Endothelial cell of umbilical vein (primary cell): ENCODE measurements at regions not wholly inside any gene's neighbourhood (a gene's known extent, or its start where the extent isn't known, plus 50 kb on each side); places are given as distances from the start of the nearest gene placed in this dataset.

ENCODE experiments used
- BruUV-seq: library from RNA; stranded (reverse); fragments of 400-500 nt; replicated peaks from 2 replicates; lab custom pipeline; 2021; lab: Mats Ljungman, UMichigan
- CTCF ChIA-PET: fragments of 300-600, 350-600 bp; sonication (Branson Sonifier 250); formaldehyde crosslinking; loops from one replicate; lab custom pipeline; 2021; ENCODE audit warnings: antibody characterized with exemption, inconsistent platforms; lab: Charles Lee
- POLR2A ChIA-PET: fragments of 300-600, 350-600 bp; sonication (Branson Sonifier 250); formaldehyde crosslinking; loops from one replicate; lab custom pipeline; 2021; ENCODE audit warnings: antibody characterized with exemption, inconsistent platforms; lab: Charles Lee
- DNase-seq: peaks from one replicate; pipeline ENCODE4 v3.0.0-alpha.2; 2011; ENCODE audit warnings: low read depth, low spot score
- FAIRE-seq: peaks from 2 replicates; lab custom pipeline; 2011; peaks lifted over from hg19 to GRCh38; lab: Jason Lieb, UNC
- H2AFZ ChIP-seq: 2 replicates; pipeline ENCODE4 v1.6.0; 2012; ENCODE audit warnings: low read depth, low read length, control low read depth, inconsistent platforms
- H3K27ac ChIP-seq: 2 replicates; pipeline ENCODE4 v1.5.1; 2011; ENCODE audit warnings: low read depth, mild to moderate bottlenecking, control low read depth, low read length, moderate library complexity; ENCODE audit not compliant: insufficient read depth
- H3K27me3 ChIP-seq, 2 experiments: 2 replicates each; pipeline versions ENCODE4 v1.6.0 to v1.6.1; 2011; ENCODE audit warnings: low read length in 2 of 2, mixed read lengths in 1 of 2; ENCODE audit not compliant: control insufficient read depth in 2 of 2, insufficient read depth in 2 of 2
- H3K36me3 ChIP-seq, 2 experiments: 2 replicates in 1 of 2; 3 replicates in 1 of 2; pipeline ENCODE4 v1.5.1; 2011; ENCODE audit warnings: low read length in 2 of 2, mild to moderate bottlenecking in 1 of 2, moderate library complexity in 1 of 2; ENCODE audit not compliant: control insufficient read depth in 2 of 2, insufficient read depth in 2 of 2; ENCODE audit errors: extremely low read depth in 1 of 2
- H3K4me1 ChIP-seq: 3 replicates; pipeline ENCODE4 v1.5.1; 2011; ENCODE audit warnings: mild to moderate bottlenecking, low read length; ENCODE audit not compliant: control insufficient read depth, insufficient read depth; ENCODE audit errors: extremely low read depth
- H3K4me2 ChIP-seq: 2 replicates; pipeline ENCODE4 v1.6.1; 2011; ENCODE audit warnings: low read length, control low read depth, mixed read lengths; ENCODE audit not compliant: insufficient read depth
- H3K4me3 ChIP-seq, 3 experiments: fragments of 200-600 bp in 1 of 3; sonication (generic), shearing (Covaris generic) in 1 of 3; replicated peaks in 1 of 3; 2 replicates each; pipeline ENCODE4 v1.5.1; 2011 to 2016; ENCODE audit warnings: control low read depth in 3 of 3, low read length in 3 of 3, mild to moderate bottlenecking in 2 of 3, inconsistent platforms in 1 of 3, low read depth in 1 of 3, moderate library complexity in 1 of 3; ENCODE audit not compliant: insufficient read depth in 1 of 3
- H3K79me2 ChIP-seq: 2 replicates; pipeline ENCODE4 v1.6.0; 2012; ENCODE audit warnings: low read length, inconsistent platforms; ENCODE audit not compliant: control insufficient read depth, insufficient read depth
- H3K9ac ChIP-seq: replicated peaks from 2 replicates; pipeline ENCODE3; 2011; ENCODE audit warnings: low read length, control low read depth; ENCODE audit not compliant: insufficient read depth; ENCODE audit errors: extremely low read depth
- H3K9me1 ChIP-seq: replicated peaks from 3 replicates; pipeline ENCODE4 v1.6.0; 2011; ENCODE audit warnings: mild to moderate bottlenecking, low read length; ENCODE audit not compliant: control insufficient read depth, insufficient read depth; ENCODE audit errors: extremely low read depth
- H3K9me3 ChIP-seq: replicated peaks from 2 replicates; pipeline ENCODE4 v1.5.1; 2012; ENCODE audit warnings: low read length, inconsistent platforms; ENCODE audit not compliant: control insufficient read depth, insufficient read depth
- H4K20me1 ChIP-seq: replicated peaks from 2 replicates; pipeline ENCODE3; 2011; ENCODE audit warnings: mild to moderate bottlenecking, low read length; ENCODE audit not compliant: control insufficient read depth, insufficient read depth; ENCODE audit errors: extremely low read depth
- EZH2 ChIP-seq: IDR thresholded peaks from 2 replicates; pipeline ENCODE4 v1.6.1; 2012; ENCODE audit warnings: borderline replicate concordance, low read depth, mild to moderate bottlenecking, moderate library complexity, low read length, inconsistent platforms; ENCODE audit not compliant: severe bottlenecking
- FOS ChIP-seq: IDR thresholded peaks from 2 replicates; pipeline ENCODE4 v1.6.1; 2011; ENCODE audit warnings: mild to moderate bottlenecking, low read length, moderate library complexity, borderline replicate concordance; ENCODE audit not compliant: insufficient read depth
- GATA2 ChIP-seq: IDR thresholded peaks from 2 replicates; pipeline ENCODE4 v1.7.0; 2011; ENCODE audit warnings: low read depth, mild to moderate bottlenecking, moderate library complexity, mixed read lengths, low read length; ENCODE audit not compliant: insufficient read length, insufficient read depth
- JUN ChIP-seq: IDR thresholded peaks from 2 replicates; pipeline ENCODE4 v1.6.1; 2011; ENCODE audit warnings: borderline replicate concordance, low read depth; ENCODE audit not compliant: insufficient read length, insufficient read depth
- MYC ChIP-seq: IDR thresholded peaks from one replicate; pipeline ENCODE4 v1.6.1; 2011; ENCODE audit warnings: mild to moderate bottlenecking, low read depth, low read length
- POLR2A ChIP-seq: IDR thresholded peaks from 2 replicates; pipeline ENCODE4 v1.6.1; 2012; ENCODE audit warnings: low read depth, mild to moderate bottlenecking, control low read depth, low read length
- dilution Hi-C: fragments of 300-500 bp; cut with MboI; formaldehyde crosslinking; loops from one replicate; pipeline ENCODE4 v1.15.0; 2019; ENCODE audit warnings: low sequenced_read_pairs; ENCODE audit not compliant: extremely low pct_ligation_motif_present
- intact Hi-C: fragments of 100-400 bp; cut with micrococcal nuclease; formaldehyde crosslinking; loops from one replicate; pipeline ENCODE4 v1.10.0; 2022

GRCh38 chr2:15066138-15066537 lies 433.6 kb downstream of the LRATD1 start:
- ChIA-PET POLR2A (no interaction called here), CTCF (no interaction called here)
- Histone ChIP-seq H3K4me3 (no peak overlapping the region), H3K27ac (no peak overlapping the region), H3K79me2 (no peaks in the 10 kb centered on the region), H3K4me2 (no peak overlapping the region), H2AFZ (no peak overlapping the region), H4K20me1 (no peaks in the 10 kb centered on the region), H3K4me1 (no peaks in the 10 kb centered on the region), H3K9me3 (no peaks in the 10 kb centered on the region), H3K36me3 (no peaks in the 10 kb centered on the region), H3K27me3 (no peaks in the 10 kb centered on the region), H3K9ac (no peak overlapping the region), H3K9me1 (no peaks in the 10 kb centered on the region)
- FAIRE-seq (no peak), DNase-seq (no peak)
- intact Hi-C loops (no loop called here), dilution Hi-C loops (no loop called here)
- no TSS peak for BruUV-seq
- TF ChIP-seq JUN (no peak), FOS (no peak), EZH2 (no peak), POLR2A (no peak)

- H3K27ac ChIP-seq, result no peak overlapping the region
- no peaks in the 10 kb centered on the region for H3K36me3 ChIP-seq
- H3K9ac ChIP-seq, result no peak overlapping the region
- dilution Hi-C loops (no loop called here), intact Hi-C loops (no loop called here)
- no peaks in the 10 kb centered on the region for H3K9me1 ChIP-seq
- no peaks in the 10 kb centered on the region for H3K4me1 ChIP-seq
- no peaks in the 10 kb centered on the region for H4K20me1 ChIP-seq
- no peak for TF ChIP-seq MYC
- no peak for TF ChIP-seq GATA2
- TF ChIP-seq EZH2, result no peak
- no peak for TF ChIP-seq JUN
- no TSS peak for BruUV-seq
- H3K27me3 ChIP-seq, result no peaks in the 10 kb centered on the region
- no peak for FAIRE-seq
- no peak overlapping the region for H2AFZ ChIP-seq
- H3K9me3 ChIP-seq, result no peaks in the 10 kb centered on the region
- CTCF ChIA-PET, result no interaction called here
- H3K4me2 ChIP-seq, result no peak overlapping the region
- POLR2A ChIA-PET, result no interaction called here
- H3K4me3 ChIP-seq, result no peak overlapping the region
- DNase-seq, result no peak
- no peaks in the 10 kb centered on the region for H3K79me2 ChIP-seq
These were observed 436.6 kb downstream of the LRATD1 start for GRCh38 chr2:15069149-15069548.
